Right atrium auricular region (tissue), 2 donors: ENCODE measurements at regions not wholly inside any gene's neighbourhood (a gene's known extent, or its start where the extent isn't known, plus 50 kb on each side); places are given as distances from the start of the nearest gene placed in this dataset.

Experiments used
- DNase-seq: peaks from one replicate; pipeline ENCODE4 v3.0.0-alpha.2; 2019; ENCODE audit warnings: low spot score
- H3K27ac ChIP-seq, 2 donors: fragments of 200-600 bp; sonication (generic); 1 replicate in 1 of 2; 2 replicates in 1 of 2; pipeline ENCODE4 v1.5.1; 2016 to 2019
- H3K27me3 ChIP-seq, 2 donors: fragments of 200-600 bp; sonication (generic); one replicate each; pipeline versions ENCODE4 v1.5.1 to v1.6.0; 2017 to 2019
- H3K36me3 ChIP-seq: fragments of 200-600 bp; sonication (generic); one replicate; pipeline ENCODE4 v1.5.1; 2016
- H3K4me1 ChIP-seq, 2 donors: fragments of 200-600 bp; sonication (generic); one replicate each; pipeline versions ENCODE4 v1.5.1 to v1.6.0; 2017 to 2019
- H3K4me3 ChIP-seq, 2 donors: fragments of 200-600 bp; sonication (generic); 1 replicate in 1 of 2; 2 replicates in 1 of 2; pipeline ENCODE4 v1.5.1; 2017 to 2019; ENCODE audit warnings: mild to moderate bottlenecking in 1 of 2, moderate library complexity in 1 of 2
- H3K9me3 ChIP-seq, 2 donors: fragments of 200-600 bp; sonication (generic); one replicate each; pipeline ENCODE4 v1.5.1; 2019
- TF ChIP-seq, protein P1 (sequence below), 2 donors: fragments of 200-600 bp; sonication (generic); IDR thresholded peaks; one replicate each; pipeline ENCODE4 v1.5.1; 2019; ENCODE audit warnings: antibody characterized with exemption in 2 of 2

DNA sequence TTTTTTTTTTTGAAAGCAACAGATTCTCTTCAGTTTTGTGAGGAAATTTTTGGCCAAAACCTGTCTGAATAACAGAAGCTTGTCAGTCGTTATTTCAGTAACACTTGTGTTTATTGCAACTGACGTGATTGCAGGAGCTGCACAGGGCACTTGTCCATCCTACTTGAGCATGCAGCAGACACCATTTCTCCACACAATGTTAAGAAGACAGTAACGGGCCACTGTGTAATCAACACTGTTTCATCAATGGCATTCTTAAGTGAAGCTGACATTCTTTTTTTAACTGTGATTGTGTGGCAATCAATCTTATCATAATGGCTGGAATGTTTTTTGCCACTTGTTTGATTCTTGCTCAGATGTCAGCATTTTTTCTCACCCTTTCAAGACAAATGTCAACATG, 50.1 kb upstream of the PIEZO2 start:
- no peak overlapping the region for H3K27ac ChIP-seq
- H3K4me1 ChIP-seq, result no peaks in the 10 kb centered on the region

More for the DNA sequence above, 50.1 kb upstream of the PIEZO2 start:
- no peaks in the 10 kb centered on the region for H3K27me3 ChIP-seq
- no peak for DNase-seq
- H3K36me3 ChIP-seq, result no peaks in the 10 kb centered on the region
- no peaks in the 10 kb centered on the region for H3K9me3 ChIP-seq
- TF ChIP-seq, protein P1, sequence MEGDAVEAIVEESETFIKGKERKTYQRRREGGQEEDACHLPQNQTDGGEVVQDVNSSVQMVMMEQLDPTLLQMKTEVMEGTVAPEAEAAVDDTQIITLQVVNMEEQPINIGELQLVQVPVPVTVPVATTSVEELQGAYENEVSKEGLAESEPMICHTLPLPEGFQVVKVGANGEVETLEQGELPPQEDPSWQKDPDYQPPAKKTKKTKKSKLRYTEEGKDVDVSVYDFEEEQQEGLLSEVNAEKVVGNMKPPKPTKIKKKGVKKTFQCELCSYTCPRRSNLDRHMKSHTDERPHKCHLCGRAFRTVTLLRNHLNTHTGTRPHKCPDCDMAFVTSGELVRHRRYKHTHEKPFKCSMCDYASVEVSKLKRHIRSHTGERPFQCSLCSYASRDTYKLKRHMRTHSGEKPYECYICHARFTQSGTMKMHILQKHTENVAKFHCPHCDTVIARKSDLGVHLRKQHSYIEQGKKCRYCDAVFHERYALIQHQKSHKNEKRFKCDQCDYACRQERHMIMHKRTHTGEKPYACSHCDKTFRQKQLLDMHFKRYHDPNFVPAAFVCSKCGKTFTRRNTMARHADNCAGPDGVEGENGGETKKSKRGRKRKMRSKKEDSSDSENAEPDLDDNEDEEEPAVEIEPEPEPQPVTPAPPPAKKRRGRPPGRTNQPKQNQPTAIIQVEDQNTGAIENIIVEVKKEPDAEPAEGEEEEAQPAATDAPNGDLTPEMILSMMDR (IDR thresholded peaks at IDR 0.05), result no peak
- H3K4me3 ChIP-seq, result no peak overlapping the region
